HL-60 (cell line): ENCODE measurements at regions not wholly inside any gene's neighbourhood (a gene's known extent, or its start where the extent isn't known, plus 50 kb on each side); places are given as distances from the start of the nearest gene placed in this dataset.
"Not testable (repeated sequence)": the region's sequence is repeated elsewhere in the genome, so short reads cannot be mapped to it uniquely, and the experiment has no call there.

Experiments used
- DNase-seq, 2 experiments: peaks; one replicate each; pipeline ENCODE4 v3.0.0-alpha.2; 2010 to 2020; ENCODE audit warnings: low read depth in 1 of 2, low spot score in 1 of 2
- H3K27ac ChIP-seq: fragments of 250-450 bp; sonication (Bioruptor Pico); replicated peaks from 2 replicates; pipeline ENCODE4 v1.5.1; 2020; ENCODE audit warnings: mild to moderate bottlenecking, moderate library complexity
- H3K27me3 ChIP-seq: fragments of 250-450 bp; sonication (Bioruptor Pico); 2 replicates; pipeline ENCODE4 v1.5.1; 2021; ENCODE audit warnings: mild to moderate bottlenecking, moderate library complexity; ENCODE audit not compliant: insufficient read depth, poor library complexity, severe bottlenecking
- H3K4me3 ChIP-seq: replicated peaks from 2 replicates; pipeline ENCODE4 v1.5.1; 2011; ENCODE audit warnings: mild to moderate bottlenecking, control low read depth, low read length; ENCODE audit not compliant: insufficient read depth
- GABPA ChIP-seq: IDR thresholded peaks from 2 replicates; pipeline ENCODE4 v1.6.1; 2012; ENCODE audit warnings: low read depth
- POLR2AphosphoS5 ChIP-seq: IDR thresholded peaks from 2 replicates; pipeline ENCODE4 v1.6.1; 2012; ENCODE audit warnings: low read depth
- SPI1 ChIP-seq: IDR thresholded peaks from 2 replicates; pipeline ENCODE4 v1.6.1; 2012; ENCODE audit warnings: low read depth, mild to moderate bottlenecking, borderline replicate concordance
- TF ChIP-seq, protein P1 (sequence below): IDR thresholded peaks from 2 replicates; pipeline ENCODE4 v1.6.1; 2012; ENCODE audit warnings: low read depth; ENCODE audit not compliant: insufficient replicate concordance
- TF ChIP-seq, protein P2 (sequence below): IDR thresholded peaks from one replicate; pipeline ENCODE4 v1.5.1; 2011; ENCODE audit warnings: low read length, control low read depth, inconsistent platforms; ENCODE audit not compliant: insufficient read depth

DNA sequence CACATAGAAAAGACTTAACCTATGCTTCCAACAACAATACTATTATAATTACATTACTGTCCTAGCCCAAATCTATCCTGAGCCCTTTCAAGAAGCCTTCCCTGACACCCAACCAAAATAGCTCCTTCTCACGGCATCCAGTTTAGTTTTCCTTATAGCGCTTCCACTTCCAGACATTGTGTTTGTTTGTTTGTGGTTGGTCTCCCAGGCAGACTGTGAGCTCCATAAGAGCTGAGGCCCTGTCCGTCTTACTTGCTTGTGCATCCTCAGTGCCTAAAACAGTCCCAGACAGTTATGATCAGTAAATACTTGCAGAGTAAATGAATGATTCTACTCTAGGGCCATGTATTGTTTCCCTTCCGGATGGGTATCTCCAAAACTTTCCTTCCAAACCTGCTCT is 68.1 kb upstream of the STARD13 start:
- no peak overlapping the region for H3K4me3 ChIP-seq
- no peak for DNase-seq
- no peak for TF ChIP-seq POLR2AphosphoS5
- no peak for TF ChIP-seq SPI1
- TF ChIP-seq, protein P1, sequence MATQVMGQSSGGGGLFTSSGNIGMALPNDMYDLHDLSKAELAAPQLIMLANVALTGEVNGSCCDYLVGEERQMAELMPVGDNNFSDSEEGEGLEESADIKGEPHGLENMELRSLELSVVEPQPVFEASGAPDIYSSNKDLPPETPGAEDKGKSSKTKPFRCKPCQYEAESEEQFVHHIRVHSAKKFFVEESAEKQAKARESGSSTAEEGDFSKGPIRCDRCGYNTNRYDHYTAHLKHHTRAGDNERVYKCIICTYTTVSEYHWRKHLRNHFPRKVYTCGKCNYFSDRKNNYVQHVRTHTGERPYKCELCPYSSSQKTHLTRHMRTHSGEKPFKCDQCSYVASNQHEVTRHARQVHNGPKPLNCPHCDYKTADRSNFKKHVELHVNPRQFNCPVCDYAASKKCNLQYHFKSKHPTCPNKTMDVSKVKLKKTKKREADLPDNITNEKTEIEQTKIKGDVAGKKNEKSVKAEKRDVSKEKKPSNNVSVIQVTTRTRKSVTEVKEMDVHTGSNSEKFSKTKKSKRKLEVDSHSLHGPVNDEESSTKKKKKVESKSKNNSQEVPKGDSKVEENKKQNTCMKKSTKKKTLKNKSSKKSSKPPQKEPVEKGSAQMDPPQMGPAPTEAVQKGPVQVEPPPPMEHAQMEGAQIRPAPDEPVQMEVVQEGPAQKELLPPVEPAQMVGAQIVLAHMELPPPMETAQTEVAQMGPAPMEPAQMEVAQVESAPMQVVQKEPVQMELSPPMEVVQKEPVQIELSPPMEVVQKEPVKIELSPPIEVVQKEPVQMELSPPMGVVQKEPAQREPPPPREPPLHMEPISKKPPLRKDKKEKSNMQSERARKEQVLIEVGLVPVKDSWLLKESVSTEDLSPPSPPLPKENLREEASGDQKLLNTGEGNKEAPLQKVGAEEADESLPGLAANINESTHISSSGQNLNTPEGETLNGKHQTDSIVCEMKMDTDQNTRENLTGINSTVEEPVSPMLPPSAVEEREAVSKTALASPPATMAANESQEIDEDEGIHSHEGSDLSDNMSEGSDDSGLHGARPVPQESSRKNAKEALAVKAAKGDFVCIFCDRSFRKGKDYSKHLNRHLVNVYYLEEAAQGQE, result no peak
- TF ChIP-seq GABPA, result no peak
- TF ChIP-seq, protein P2, sequence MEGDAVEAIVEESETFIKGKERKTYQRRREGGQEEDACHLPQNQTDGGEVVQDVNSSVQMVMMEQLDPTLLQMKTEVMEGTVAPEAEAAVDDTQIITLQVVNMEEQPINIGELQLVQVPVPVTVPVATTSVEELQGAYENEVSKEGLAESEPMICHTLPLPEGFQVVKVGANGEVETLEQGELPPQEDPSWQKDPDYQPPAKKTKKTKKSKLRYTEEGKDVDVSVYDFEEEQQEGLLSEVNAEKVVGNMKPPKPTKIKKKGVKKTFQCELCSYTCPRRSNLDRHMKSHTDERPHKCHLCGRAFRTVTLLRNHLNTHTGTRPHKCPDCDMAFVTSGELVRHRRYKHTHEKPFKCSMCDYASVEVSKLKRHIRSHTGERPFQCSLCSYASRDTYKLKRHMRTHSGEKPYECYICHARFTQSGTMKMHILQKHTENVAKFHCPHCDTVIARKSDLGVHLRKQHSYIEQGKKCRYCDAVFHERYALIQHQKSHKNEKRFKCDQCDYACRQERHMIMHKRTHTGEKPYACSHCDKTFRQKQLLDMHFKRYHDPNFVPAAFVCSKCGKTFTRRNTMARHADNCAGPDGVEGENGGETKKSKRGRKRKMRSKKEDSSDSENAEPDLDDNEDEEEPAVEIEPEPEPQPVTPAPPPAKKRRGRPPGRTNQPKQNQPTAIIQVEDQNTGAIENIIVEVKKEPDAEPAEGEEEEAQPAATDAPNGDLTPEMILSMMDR, result no peak
- H3K27me3 ChIP-seq, result no peaks in the 10 kb centered on the region
- H3K27ac ChIP-seq, result no peak overlapping the region

DNA sequence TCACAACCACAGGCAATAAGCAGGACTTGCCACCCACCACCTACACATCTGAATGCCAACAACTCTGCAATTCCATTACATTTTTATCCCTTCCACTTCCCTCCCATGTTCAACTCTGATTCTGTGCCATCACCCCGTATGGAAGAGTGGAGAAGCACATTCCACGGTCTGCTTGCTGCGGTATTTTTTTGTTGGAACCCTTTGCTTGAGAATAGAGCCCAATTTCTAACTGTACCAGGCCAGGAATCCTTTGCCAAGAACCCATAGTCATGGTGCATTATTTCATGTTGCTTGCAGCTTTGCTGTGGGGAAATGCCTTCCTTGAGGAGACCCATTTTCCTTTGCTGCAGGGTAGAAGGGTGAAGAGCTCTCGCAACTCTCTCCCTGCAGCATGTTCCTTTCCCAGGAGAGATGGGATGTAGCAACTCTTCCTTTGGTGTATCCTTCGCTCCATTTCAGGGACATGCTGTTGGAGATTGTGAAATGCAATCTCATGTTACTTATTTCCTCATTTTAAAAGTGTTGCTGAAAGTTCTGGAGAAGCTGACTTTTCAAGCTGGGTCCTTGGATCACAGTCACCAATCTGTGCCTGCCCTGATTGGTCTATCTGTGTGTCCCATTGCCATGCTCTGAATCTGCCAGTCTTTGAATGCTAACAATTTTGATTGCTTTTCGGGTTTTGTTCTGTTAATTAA is 69.8 kb upstream of the STARD13 start:
- Histone ChIP-seq H3K27me3 (no peaks in the 10 kb centered on the region), H3K27ac (0 out of 2 replicates have a peak overlapping the region, but pooled peaks have one; percentile 14), H3K4me3 (no peak overlapping the region)
- DNase-seq, result peak; percentile 56 to 67
- peak; percentile 32; the same call in 1 of the 2 replicates for TF ChIP-seq POLR2AphosphoS5
- no peak; the same call in 1 of the 2 replicates for TF ChIP-seq SPI1

DNA sequence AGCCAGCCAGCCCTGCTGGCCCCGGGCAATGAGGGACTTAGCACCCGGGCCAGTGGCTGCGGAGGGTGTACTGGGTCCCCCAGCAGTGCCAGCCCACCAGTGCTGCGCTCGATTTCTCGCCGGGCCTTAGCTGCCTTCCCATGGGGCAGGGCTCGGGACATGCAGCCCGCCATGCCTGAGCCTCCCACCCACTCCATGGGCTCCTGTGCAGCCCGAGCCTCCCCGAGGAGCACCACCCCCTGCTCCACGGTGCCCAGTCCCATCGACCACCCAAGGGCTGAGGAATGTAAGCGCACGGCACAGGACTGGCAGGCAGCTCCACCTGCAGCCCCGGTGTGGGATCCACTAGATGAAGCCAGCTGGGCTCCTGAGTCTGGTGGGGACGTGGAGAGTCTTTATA is 72.5 kb upstream of the STARD13 start:
- not testable (repeated sequence) for H3K4me3 ChIP-seq, H3K27me3 ChIP-seq, H3K27ac ChIP-seq, DNase-seq

DNA sequence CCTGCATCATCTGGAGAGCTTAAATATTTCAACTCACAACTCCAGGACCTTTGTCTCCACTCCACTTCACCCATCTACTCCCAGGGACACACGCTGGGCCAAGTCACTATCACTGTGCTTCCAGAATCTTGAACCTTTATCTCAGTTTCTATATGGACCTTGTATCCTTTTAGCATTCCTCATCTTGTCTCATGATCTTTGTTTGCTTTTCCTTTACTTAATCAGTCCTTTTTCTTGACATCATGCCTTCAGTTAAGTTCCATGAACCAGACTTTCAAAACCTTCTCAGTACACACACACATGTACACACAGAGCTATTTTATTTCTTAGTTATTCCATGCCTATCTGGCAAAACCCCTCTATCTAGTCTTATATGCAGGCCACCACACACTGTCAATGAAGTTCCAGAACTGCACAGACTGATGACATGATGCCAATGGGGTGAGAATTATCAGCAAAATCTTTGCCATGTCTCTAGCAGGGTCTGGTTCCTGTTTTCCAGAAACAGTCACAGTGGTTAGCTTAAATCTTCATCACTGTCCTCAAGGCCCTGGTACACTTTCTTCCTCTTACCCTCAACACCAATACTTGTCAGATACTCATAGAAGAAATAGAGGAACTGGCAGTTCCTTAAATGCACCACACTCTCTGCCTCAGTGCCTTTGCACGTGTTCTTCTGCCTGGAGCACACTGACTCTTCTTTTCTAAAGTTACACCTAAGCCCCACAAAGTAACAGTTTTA is 77.6 kb upstream of the STARD13 start:
- H3K4me3 ChIP-seq, result no peak overlapping the region
- H3K27ac ChIP-seq, result peak overlapping the region; percentile 22
- TF ChIP-seq, protein P2, result no peak
- TF ChIP-seq POLR2AphosphoS5 (no peak; the same call in 1 of the 2 replicates), SPI1 (peak; percentile 100)
- DNase-seq, result peak in 1 of 2 experiments; percentile 79
- no peaks in the 10 kb centered on the region for H3K27me3 ChIP-seq

DNA sequence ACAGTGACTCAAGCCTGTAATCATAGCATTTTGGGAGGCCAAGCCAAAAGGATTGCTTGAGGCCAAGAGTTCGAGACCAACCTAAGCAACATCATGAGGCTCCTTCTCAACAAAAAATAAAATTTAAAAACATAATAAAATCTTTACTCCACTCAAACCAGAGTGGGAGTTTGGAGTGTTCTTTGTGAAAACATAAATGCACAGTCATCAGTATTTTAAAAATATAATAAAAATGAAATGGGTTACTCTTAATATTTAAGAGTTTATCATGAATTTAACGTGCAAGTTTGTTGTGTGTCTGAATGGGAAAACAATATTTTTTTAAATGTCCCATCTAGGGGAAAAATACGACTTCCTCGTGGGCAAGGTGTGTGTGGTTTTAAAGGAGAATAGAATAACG is 78.6 kb upstream of the STARD13 start:
- TF ChIP-seq, protein P2, result no peak
- TF ChIP-seq POLR2AphosphoS5 (no peak), SPI1 (no peak), GABPA (no peak)
- TF ChIP-seq, protein P1, result no peak
- Histone ChIP-seq H3K27me3 (no peaks in the 10 kb centered on the region), H3K4me3 (no peak overlapping the region), H3K27ac (no peak overlapping the region)
- DNase-seq, result no peak
